ENCODE measurements at regions not wholly inside any gene's neighbourhood (a gene's known extent, or its start where the extent isn't known, plus 50 kb on each side); places are given as distances from the start of the nearest gene placed in this dataset.
"Not testable (repeated sequence)": the region's sequence is repeated elsewhere in the genome, so short reads cannot be mapped to it uniquely, and the experiment has no call there.

- no peak for DNase-seq
These were observed 376.9 kb upstream of the GRAMD2B start for GRCh38 chr5:126046318-126046717.

DNA sequence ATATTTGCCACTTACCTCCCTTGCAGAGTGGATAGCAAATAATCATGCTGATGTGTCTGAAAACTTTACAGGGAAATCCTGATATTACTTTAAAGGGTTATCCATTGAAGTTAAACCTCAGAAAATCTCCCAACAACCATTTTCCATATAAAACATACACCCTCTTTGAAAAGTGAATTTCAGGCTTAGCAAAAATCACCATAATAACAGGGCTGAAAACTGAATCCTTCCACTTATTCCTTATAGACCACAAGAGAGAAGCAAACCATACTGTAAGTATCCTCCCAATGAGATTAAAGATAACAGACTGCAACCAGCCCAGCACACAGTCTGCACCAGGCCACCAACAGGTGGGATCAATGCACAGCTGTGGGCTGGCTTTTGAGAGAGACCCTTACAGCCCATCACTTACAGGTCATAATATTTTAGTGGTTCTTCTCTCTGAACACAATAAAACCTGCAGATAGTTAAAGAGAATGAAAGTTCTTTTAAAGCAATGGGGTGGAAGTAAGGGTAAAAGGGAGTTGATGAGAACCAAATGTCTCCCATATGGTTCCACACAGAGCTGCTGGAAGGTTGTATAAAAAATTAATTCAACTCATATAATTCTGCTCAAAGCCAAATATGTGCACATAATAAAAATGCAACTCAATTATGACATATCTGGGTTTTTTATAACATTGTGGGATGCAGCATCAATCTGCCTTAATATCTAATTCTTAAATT lies 376.2 kb upstream of the GRAMD2B start:
- no peak for DNase-seq

DNA sequence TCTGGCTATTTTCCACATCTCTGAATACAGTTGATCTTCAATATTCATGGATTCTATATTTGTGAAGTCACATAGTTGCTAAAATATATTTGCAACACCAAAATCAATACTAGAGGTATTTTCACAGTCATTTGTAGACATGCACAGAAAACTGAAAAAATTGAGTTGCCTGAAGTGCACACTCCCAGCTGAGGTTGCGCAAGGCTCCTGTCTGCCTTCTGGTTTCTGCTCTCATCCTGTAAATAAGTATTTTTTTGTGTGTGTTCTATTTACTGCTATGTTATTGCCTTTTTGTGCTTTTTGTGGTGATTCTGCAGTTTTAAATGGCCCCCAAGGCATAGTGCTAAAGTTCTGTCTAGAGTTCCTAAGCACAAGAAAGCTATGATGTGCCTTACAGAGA lies 371.1 kb upstream of the GRAMD2B start:
- DNase-seq = no peak

- no peak for DNase-seq
These were observed 370.4 kb upstream of the GRAMD2B start for GRCh38 chr5:126052791-126053190.

DNA sequence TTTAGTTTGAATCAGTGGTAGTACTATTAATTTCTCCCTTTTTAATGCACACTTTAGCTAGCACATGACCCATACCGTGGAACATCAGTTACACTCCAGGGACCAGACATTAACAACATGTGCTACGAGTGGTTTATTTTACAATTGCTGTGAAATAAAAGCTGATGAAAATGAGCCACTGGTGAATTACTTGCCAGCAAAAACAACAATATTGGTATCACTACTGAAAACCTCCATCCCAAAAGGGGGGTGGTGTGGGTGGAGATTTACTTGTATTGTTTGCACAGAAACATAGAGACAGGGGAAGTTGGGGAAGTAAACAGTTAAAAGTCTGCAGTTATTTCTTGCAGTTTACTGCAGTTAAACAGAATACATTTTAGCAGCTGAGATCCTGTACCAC lies 369.6 kb upstream of the GRAMD2B start:
- DNase-seq = no peak

DNA sequence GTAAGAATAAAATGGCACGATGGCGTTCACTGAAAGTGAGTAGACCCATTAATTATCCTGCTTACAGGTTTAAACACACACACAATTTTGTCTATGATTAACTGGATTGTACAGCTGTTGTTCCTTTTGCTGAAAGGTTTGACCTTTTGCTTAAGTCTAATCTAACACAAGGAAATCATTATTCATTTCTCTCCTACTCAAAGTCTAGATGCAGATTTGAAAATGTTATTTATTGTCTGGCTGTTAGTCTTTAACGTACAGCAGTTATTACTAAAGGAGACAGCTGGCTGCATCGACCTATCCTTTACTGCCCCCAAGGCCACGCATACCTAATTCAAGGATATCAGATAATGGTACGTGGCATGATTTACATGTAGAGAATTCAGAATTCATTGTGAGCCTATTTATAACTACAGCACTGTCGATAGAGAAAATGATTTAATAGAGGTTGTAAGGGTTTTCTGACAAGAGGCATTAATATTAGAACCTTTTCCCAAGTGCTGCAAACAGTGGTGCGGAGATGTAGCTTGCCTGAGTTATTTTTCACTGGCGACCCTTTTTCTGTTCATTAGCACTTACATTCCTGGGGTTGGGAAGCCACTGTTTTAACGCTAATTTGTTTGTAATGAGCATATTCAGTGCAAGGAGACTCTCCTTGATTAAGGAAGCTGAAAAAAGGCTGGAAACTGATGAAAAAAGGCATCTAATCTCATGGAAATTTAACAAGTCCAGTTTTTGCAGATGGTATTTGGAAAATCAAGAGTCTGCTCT lies 368.4 kb upstream of the GRAMD2B start:
- no peak for DNase-seq

DNA sequence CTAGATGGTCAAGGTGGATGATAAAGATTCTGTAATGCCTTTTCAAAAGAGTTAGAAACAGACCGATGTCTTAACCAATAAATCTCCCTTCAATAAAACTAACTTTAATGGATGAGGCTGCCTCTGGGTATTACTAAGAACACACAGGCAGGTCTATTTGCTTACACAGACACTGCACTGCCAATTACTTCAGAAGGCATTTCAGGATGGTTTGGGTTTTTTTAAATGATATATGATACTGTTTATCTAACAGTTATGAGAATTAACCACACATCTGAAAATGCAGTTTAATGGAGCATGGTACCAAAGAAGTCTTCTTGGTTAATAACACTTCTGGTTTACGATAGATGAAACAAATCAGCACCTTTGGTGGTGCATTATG lies 367.9 kb upstream of the GRAMD2B start:
- no peak for DNase-seq

DNA sequence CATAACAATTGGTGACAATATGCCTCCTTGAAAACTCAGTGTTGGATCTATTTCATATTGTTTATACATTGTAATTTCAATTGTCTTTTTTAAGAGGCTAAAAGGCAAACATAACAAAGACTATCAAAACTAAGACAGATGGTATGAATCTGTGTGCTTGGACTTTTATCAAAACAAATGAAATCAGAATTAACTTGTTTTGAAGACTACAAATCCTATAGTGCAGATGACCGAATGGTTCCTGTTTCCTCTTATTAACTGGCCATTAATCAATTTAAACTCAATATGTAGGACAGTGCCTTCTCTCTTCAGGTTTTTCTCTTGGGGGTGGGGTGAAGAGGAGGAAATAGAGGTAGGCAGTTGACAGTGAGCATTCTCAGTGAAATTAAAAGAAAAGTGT lies 366.9 kb upstream of the GRAMD2B start:
- no peak for DNase-seq

GRCh38 chr5:126056851-126057622 lies 366.2 kb upstream of the GRAMD2B start:
- no peak for DNase-seq

- not testable (repeated sequence) for DNase-seq
These were observed 364.8 kb upstream of the GRAMD2B start for GRCh38 chr5:126058392-126058791.

DNA sequence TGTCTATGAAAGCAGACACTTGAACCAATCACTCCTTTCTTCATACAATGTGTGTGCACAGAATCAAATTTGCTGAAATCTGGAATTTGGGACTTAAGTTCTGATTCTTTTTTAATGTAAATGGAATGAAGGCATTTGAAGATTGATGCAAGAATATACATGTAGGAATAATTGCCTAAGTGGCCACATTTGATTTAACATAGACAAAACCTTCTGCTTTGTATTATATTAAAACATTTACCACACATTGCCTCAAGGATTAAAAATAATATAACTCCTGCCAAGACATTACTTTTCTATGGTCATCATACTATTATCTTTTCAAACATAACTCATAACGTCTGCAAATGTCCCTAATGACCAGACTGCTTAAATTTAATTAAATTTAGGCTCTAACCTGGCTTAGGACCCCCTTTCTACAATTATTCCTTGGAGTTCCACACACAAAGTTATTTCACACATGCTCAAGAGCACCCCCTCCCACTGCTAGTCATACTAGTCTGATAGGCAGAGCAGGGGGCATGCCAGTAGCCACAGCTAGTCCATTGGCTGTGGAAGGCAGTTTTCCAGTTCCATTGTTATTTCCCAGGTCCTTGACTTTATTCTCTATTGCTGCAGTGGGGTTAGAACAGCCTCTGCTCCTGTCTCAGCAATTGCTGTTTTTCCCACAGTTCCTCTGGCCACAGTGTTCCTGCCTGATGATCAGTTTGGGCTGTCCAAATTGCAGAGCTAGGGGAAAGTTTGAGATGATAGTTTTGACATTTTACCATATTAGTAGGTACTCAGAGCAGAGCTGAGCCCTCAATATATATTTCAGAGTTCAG lies 360.6 kb upstream of the GRAMD2B start:
- peak; percentile 18 for DNase-seq

- no peak for DNase-seq
These were observed 358.1 kb upstream of the GRAMD2B start for GRCh38 chr5:126065061-126065460.

- no peak for DNase-seq
These were observed 356.4 kb upstream of the GRAMD2B start for GRCh38 chr5:126066836-126067235.

GRCh38 chr5:126067404-126067803 lies 355.8 kb upstream of the GRAMD2B start:
- no peak for DNase-seq

DNA sequence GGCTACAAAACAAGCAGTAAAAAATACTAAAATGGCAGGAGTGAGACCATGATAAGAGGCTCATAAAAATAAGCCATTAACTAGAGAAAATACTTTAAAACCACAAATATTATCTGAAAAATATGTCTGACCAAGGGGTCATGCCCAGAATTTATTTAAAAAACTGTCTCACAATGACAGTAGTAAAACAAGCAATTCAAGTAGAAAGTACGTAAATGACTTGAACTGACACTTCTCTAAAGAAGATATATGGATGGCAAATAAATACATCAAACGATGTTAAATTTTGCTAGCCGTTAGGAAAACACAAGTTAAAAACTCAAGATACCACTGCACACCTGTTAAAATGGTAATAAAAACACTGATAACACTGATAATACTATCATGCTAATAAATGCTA lies 353.9 kb upstream of the GRAMD2B start:
- no peak for DNase-seq

DNA sequence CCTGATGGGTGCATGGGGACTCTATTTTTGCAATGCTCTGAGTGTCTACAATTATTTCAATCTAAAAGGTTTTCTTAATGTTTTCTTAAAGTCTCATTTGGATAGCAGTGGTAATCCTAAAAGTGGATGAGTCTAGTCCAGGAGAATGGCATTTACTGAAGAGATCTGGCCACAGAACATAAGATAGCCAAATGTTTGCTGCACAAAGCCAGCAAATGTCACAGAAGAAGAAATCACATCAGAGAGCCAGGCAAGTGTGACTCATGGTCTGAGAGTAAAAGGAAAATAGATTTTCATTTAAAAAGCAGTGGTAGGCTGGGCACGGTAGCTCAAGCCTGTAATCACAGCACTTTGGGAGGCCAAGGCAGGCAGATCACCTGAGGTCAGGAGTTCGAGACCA lies 352.7 kb upstream of the GRAMD2B start:
- DNase-seq = peak; percentile 31

DNA sequence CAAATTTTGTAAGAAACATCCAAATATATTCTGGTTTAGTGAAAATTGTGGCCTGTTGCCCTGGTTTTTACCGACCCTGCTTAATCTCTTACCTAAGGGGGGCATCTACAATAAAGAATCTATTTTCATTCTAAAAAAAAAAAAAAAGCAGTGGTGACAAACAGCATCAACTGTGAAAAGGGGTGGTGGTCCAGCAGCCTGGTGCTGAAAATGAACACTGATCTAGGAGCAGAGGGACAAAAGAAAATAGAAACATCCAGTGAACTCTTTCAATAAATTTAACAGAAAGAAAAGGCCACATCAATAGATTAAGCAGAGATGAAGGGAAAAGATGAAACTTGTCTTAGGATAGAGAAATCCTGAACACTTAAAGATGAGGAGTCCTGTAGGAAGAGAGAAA lies 348.7 kb upstream of the GRAMD2B start:
- DNase-seq = no peak

DNA sequence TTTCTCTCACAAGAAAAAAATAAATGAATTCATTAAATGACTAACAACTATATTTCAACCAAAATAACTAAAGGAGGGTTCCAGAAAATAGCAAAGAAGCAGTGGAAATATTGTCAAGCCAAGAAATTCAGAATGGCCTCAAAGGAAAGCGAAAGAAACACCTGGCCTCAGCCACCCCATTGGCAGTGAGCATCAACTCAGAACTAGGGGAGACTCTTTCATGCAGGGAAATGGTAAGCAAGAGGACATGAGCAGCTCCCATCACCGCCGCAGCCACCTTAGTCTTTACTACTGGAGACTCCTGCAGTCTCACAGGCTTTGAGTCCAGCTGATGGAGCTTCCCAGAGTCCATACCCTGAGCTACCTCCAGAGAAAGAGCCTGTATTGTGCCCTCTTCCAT lies 343.9 kb upstream of the GRAMD2B start:
- no peak for DNase-seq

DNA sequence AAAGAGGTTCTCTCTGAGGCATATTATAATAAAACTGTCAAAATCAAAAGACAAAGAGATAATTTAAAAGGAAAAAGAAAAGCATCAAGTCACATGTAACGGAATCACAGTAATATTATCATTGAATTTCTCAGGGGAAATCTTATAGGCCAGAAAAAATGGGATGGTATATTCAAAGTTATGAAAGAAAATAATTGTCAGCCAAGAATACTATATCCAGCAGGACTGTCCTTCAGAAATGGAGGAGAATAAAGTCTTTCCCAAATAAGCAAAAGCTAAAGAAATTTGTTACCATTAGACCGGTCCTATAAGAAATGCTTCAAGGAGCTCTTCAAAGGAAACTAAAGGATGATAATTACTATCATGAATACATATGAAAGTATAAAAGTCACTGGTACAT lies 342.0 kb upstream of the GRAMD2B start:
- DNase-seq = no peak

GRCh38 chr5:126093041-126093440 lies 330.2 kb upstream of the GRAMD2B start:
- no peak for DNase-seq

DNA sequence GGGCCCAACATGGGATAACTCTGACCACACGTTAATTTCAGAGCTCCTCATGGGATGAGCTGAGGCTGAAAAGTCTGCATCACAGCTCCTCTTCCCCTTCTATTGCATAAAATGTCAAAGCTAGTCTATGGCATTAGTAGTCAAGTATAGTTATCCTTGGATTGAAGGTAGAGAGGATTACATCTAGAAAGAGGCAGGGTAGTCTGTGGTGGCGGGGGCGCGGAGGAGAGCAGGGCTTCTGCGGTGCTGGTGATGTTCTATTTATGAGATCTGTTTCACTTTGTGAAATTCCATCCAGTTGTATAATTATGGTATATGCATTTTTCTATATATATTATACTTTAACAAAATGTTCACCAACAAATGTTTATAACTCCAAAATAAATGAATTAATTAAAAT lies 329.5 kb upstream of the GRAMD2B start:
- DNase-seq = no peak

- no peak for DNase-seq
These were observed 328.2 kb upstream of the GRAMD2B start for GRCh38 chr5:126094991-126095390.

DNA sequence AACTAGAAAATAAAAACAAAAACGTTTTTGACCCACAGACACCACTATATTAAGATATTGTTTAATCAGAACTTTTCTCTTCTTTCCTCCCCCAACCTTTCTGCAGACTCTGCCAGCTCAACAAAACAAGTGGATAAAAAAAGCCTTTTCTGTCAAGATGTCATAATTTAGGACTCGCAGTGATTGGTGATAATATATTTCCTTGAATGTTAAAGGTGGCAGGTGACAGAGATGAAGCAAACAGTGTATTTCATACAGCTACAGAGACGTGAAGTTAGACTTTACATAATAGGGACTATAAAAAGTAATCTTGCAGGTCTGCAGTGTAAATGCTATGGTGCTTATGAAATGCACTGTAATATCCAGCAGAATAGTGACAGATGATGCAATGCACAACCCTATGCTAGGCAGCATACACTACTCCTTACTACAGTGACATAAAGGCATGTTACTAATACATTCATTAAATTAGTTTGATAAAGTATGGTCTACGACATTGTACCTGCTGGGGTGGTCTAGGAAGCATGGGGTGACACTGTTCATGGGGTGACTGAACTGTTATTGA lies 326.7 kb upstream of the GRAMD2B start:
- DNase-seq = no peak

Measured in fibroblast of upper back skin (primary cell).